IgD-negative memory B cell (primary cell): ENCODE measurements at regions not wholly inside any gene's neighbourhood (a gene's known extent, or its start where the extent isn't known, plus 50 kb on each side); places are given as distances from the start of the nearest gene placed in this dataset.

ENCODE experiments used
- H3K27ac Mint-ChIP-seq, 3 donors: one replicate each; pipeline ENCODE4 v1.8.0; 2020 to 2022; ENCODE audit warnings: mild to moderate bottlenecking in 3 of 3, mixed read lengths in 3 of 3, moderate library complexity in 1 of 3
- H3K27me3 Mint-ChIP-seq: one replicate; pipeline ENCODE4 v1.8.0; 2021; ENCODE audit warnings: mixed read lengths
- H3K36me3 Mint-ChIP-seq: one replicate; pipeline ENCODE4 v1.8.0; 2020; ENCODE audit warnings: mild to moderate bottlenecking, mixed read lengths
- H3K4me1 Mint-ChIP-seq, 3 donors: one replicate each; pipeline ENCODE4 v1.8.0; 2020 to 2022; ENCODE audit warnings: mixed read lengths in 3 of 3, mild to moderate bottlenecking in 1 of 3
- H3K4me3 Mint-ChIP-seq, 4 donors: one replicate each; pipeline ENCODE4 v1.8.0; 2020 to 2022; ENCODE audit warnings: mild to moderate bottlenecking in 4 of 4, mixed read lengths in 4 of 4, moderate library complexity in 3 of 4
- H3K9me3 Mint-ChIP-seq, 3 donors: one replicate each; pipeline ENCODE4 v1.8.0; 2020 to 2021; ENCODE audit warnings: mixed read lengths in 3 of 3, mild to moderate bottlenecking in 1 of 3

DNA sequence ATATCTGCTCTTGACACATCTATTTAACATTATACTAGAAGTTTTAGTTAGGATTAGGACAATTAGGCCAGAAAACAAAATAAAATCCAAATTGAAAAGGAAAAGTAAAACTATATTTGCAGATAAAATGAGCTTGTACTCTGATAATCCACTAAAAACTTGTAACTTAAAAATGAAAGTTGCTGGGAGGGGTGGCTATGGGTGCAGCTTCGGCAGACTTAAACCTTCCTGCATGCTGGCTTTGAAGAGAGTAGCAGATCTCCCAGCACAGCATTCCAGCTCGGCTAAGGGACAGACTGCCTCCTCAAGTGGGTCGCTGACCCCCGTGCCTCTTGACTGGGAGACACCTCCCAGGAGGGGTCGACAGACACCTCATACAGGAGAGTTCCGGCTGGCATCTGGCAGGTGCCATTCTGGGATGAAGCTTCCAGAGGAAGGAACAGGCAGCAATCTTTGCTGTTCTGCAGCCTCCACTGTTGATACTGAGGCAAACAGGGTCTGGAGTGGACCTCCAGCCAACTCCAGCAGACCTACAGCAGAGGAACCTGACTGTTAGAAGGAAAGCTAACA, 2379.9 kb downstream of the ARAP2 start:
- Mint-ChIP-seq H3K27me3 (no peaks in the 10 kb centered on the region), H3K9me3 (peaks cover 5 to 14% (median 9%) of the 10 kb centered on the region in 3 donors), H3K4me3 (no peak overlapping the region), H3K27ac (no peak overlapping the region), H3K4me1 (no peaks in the 10 kb centered on the region), H3K36me3 (peaks cover 1% of the 10 kb centered on the region)

DNA sequence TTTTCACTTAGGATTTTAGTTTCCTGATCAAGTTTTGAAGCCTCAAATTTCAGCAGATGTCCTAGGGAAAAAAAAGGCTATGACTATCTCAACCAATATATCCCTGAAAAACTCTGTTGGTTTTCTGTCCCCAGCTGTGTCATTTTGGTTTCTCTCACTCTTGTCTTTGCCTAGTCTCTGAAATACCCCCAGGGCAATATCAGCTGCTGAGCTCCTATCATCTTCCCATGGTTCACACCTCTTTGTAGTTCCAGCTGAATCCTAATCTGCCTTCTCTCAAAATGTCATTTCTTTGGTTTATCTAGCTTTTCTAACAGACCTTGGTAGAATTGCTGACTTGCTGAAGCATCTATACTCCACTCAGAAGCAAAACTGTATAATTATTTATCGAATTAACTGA, 2370.5 kb downstream of the ARAP2 start:
- H3K9me3 Mint-ChIP-seq = peaks cover 2 to 24% (median 8%) of the 10 kb centered on the region in 3 donors
- H3K27me3 Mint-ChIP-seq = no peaks in the 10 kb centered on the region
- no peaks in the 10 kb centered on the region for H3K4me1 Mint-ChIP-seq
- no peak overlapping the region for H3K4me3 Mint-ChIP-seq
- H3K36me3 Mint-ChIP-seq = no peaks in the 10 kb centered on the region
- no peak overlapping the region for H3K27ac Mint-ChIP-seq

DNA sequence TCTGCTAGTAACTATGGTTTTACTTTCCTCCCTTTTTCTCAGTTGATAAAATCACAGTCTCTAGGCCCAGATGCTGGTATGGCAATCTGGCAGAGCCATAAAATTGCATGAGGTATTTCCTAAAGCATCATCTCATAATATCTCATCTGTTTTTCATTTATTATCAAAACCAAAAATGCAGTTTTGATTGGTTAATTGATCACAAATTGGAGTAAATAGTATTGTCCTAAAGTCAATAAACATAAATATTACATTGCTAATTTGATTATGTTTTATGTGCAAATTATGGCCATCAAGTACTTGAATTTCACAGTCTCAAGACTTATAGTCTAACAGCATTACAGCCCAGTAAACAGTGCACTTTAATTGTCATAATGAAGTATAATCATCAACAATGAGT, 2365.6 kb downstream of the ARAP2 start:
- Mint-ChIP-seq H3K4me1 (no peaks in the 10 kb centered on the region), H3K9me3 (peaks cover 0 to 17% (median 9%) of the 10 kb centered on the region in 3 donors)

DNA sequence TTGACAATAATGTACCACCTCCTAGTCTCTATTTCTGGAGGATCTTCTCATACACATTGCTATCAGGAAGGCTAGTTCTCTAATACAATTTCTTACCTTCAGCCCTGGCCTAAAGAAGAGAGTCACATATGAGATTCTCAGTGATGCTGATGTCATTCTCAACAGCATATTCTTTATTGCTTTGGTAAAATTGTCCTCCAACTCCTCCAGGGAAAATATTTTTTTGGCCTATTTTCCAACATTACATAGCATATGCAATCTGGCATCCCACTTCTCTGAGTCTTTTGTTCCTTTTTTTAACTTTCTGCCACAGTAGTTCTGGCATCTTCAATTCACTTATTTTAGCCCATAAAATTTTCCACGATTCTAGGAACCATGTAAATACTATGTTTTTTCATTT, 2363.1 kb downstream of the ARAP2 start:
- H3K36me3 Mint-ChIP-seq = no peaks in the 10 kb centered on the region
- H3K4me1 Mint-ChIP-seq = no peaks in the 10 kb centered on the region
- no peak overlapping the region for H3K27ac Mint-ChIP-seq
- no peak overlapping the region for H3K4me3 Mint-ChIP-seq
- peaks cover 0 to 8% (median 6%) of the 10 kb centered on the region in 3 donors for H3K9me3 Mint-ChIP-seq
- H3K27me3 Mint-ChIP-seq = no peaks in the 10 kb centered on the region

More for the DNA sequence above, 2365.6 kb downstream of the ARAP2 start:
- Mint-ChIP-seq H3K4me3 (no peak overlapping the region), H3K36me3 (no peaks in the 10 kb centered on the region), H3K27me3 (no peaks in the 10 kb centered on the region), H3K27ac (no peak overlapping the region)

DNA sequence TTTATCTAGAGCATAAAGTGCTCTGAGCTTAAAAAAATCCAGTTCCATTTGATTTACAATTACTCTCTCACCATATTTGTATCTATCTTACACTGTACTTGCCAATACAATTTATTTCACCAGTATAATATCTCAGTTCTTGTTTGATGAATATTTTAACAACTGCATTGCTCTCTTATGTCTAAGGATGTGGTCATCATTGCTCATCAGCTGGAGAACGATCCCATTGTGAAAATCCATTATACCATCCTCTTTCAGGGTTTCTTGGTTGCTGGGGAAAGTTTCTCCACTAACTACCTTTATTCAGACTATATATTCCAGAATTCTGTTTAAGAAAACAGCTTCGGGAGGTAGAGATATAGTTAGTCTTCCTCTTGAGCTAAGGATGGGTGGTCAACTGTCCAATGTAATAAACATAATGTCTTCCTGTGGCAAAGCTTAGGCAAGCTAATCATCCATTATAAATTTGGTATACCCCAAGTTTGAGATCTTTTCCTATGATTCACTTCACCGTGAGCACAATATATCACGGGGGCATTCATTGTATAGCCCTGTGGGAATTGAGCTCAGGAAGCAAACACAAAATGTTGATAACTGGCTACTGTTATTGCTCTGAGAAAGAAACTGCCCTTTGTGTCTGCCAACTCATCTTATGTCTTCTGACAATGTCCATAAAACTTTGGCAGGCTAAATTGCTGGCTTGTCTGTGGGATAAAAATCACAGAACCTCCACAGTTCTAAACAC, 2361.9 kb downstream of the ARAP2 start:
- no peaks in the 10 kb centered on the region for H3K27me3 Mint-ChIP-seq
- H3K36me3 Mint-ChIP-seq = no peaks in the 10 kb centered on the region
- no peak overlapping the region for H3K27ac Mint-ChIP-seq
- H3K9me3 Mint-ChIP-seq = peaks cover 0 to 5% (median 3%) of the 10 kb centered on the region in 3 donors
- H3K4me1 Mint-ChIP-seq = no peaks in the 10 kb centered on the region
- H3K4me3 Mint-ChIP-seq = no peak overlapping the region

DNA sequence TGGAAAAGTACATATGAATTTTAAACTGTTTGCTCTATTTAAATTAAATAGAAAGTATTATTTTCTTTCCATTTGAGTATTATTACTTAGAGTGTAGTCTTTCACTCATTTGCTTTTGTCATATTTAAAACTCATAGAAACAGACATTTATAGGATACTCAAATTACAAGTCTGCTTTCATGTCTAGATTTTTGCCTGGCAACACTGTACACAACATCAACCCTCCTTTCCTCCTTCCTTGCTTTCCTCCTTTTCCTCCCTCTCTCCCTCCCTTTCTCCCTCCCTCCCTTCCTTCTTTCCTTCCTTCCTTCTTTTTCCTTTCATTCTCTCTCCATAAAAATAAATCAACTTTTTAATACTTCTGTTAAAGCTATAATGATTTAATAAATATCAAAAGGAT, 2361.2 kb downstream of the ARAP2 start:
- Mint-ChIP-seq H3K27ac (no peak overlapping the region), H3K9me3 (peaks cover 0 to 4% (median 3%) of the 10 kb centered on the region in 3 donors), H3K4me3 (no peak overlapping the region), H3K4me1 (no peaks in the 10 kb centered on the region), H3K36me3 (no peaks in the 10 kb centered on the region), H3K27me3 (no peaks in the 10 kb centered on the region)

DNA sequence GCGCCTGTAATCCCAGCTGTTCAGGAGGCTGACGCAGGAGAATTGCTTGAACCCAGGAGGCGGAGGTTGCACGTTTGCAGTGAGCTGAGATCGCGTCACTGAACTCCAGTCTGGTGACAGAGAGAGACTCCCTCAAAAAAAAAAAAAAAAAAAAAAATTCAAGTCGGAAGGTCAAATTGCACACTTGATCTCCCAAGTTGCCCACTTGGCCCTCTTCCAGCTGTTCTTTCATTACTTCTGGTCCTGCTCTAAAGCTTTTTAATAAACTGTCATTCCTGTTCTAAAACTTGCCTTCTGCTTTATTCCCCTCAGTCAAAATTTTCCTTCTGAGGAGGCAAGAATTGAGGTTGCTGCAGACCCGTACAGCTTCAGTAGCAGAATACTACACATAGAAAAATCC, 2358.0 kb downstream of the ARAP2 start:
- Mint-ChIP-seq H3K9me3 (peaks cover 0 to 4% (median 0%) of the 10 kb centered on the region in 3 donors), H3K27me3 (no peaks in the 10 kb centered on the region), H3K4me3 (no peak overlapping the region), H3K4me1 (no peaks in the 10 kb centered on the region), H3K36me3 (no peaks in the 10 kb centered on the region), H3K27ac (no peak overlapping the region)

DNA sequence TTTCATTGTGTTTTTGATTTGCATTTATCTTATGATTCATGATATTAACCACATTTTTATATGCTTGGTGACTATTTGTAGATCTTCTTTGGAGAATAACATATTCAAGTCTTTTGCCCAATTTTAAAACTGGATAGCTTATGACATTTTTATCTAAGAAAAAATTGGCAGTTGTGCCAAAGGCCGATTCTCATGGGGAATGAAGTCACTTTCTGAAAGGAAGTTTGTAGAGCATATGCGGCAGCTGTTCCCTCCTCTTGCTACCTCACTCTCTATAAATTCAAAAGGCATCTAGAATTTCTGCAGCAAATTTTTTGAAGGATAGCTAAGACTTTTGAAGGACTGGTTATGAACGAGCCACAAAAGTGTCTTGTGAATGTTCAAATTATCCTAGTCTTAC, 2353.5 kb downstream of the ARAP2 start:
- Mint-ChIP-seq H3K4me1 (no peaks in the 10 kb centered on the region), H3K9me3 (peaks cover 0 to 4% (median 3%) of the 10 kb centered on the region in 3 donors), H3K27ac (no peak overlapping the region), H3K36me3 (no peaks in the 10 kb centered on the region), H3K27me3 (no peaks in the 10 kb centered on the region), H3K4me3 (no peak overlapping the region)

DNA sequence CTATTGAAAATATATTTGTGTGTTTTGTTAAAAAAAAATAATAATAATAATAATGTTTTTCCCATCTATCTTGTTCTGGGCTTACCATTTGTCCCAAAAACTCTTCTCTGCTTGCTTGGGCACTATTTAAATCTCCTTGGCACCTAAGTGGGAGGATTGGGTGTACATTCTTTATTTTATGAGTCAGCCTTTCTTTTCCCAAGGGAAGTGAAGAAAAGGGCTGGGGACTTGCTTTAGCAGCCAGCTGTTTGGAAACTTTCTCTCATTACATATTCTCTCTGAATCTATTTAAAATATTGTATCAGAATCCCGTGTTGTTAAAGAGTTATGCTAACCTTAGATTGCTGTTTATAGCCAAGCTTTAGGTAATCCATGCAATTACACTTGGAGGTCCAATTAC, 2332.4 kb downstream of the ARAP2 start:
- Mint-ChIP-seq H3K4me3 (no peak overlapping the region), H3K36me3 (no peaks in the 10 kb centered on the region), H3K27me3 (no peaks in the 10 kb centered on the region), H3K27ac (no peak overlapping the region), H3K4me1 (no peaks in the 10 kb centered on the region), H3K9me3 (peaks cover 0 to 10% (median 4%) of the 10 kb centered on the region in 3 donors)

DNA sequence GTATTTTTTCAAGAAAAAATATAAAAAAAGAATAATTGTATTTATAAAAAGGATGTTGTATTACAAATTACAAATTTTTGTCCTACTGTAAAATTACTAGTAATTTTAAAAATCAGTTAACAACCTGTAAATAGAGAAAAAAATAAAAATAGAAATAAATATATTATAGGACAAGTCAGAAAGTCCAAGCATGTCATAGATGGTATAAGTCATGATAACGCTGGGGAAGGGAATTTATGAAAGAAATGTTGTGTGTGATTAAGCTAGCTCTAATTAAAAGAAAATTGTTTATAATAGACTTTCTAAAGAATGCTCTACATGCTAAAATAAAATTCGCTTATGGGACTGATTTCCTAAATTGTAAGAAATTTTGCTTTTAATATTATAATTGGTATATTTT, 2329.9 kb downstream of the ARAP2 start:
- H3K27ac Mint-ChIP-seq = no peak overlapping the region
- no peak overlapping the region for H3K4me3 Mint-ChIP-seq
- H3K27me3 Mint-ChIP-seq = no peaks in the 10 kb centered on the region
- H3K9me3 Mint-ChIP-seq = peaks cover 2 to 6% (median 4%) of the 10 kb centered on the region in 3 donors
- H3K4me1 Mint-ChIP-seq = no peaks in the 10 kb centered on the region
- H3K36me3 Mint-ChIP-seq = no peaks in the 10 kb centered on the region

DNA sequence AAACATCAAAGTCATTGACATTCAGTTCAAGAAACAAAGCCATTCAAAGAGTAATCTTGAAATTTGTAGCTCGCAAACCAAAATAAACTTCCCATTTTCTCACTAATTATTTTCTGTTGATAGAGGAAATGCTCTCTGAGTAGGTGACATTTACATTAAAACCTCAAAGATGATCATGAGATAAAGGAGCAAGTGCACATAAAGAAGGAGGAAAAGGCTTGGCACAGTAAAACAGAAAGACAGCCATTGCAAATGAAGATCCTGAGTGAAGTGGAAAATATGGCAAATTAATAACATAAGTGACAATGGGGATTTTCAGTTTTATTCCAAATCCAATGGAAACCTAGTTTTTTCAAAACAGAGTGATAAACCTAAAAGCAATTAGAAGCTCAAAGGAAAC, 2320.8 kb downstream of the ARAP2 start:
- H3K27me3 Mint-ChIP-seq = no peaks in the 10 kb centered on the region
- peaks cover 6 to 16% (median 9%) of the 10 kb centered on the region in 3 donors for H3K9me3 Mint-ChIP-seq

DNA sequence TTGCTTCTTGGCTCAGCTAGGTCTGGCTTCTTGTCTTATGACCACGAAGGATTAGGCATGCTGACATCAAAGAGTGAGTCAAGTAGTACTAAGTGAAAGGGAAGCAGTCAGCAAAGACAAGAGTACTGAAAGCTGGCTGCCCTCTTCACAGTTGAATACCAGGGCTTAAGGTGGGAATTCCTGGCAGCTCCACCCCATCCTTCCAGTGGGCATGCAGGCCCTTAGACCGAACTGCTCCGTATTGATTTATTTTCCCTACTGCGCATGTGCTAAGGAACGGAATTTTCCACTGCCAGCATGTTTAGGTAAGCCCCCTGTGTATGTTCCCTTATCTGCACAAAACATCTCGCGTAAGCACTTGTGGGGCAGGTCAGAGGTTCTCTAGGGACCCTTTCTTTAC, 2320.1 kb downstream of the ARAP2 start:
- H3K36me3 Mint-ChIP-seq = no peaks in the 10 kb centered on the region
- peaks cover 6 to 16% (median 8%) of the 10 kb centered on the region in 3 donors for H3K9me3 Mint-ChIP-seq
- H3K4me1 Mint-ChIP-seq = no peaks in the 10 kb centered on the region

More for the DNA sequence above, 2320.8 kb downstream of the ARAP2 start:
- H3K36me3 Mint-ChIP-seq = no peaks in the 10 kb centered on the region
- no peaks in the 10 kb centered on the region for H3K4me1 Mint-ChIP-seq
- no peak overlapping the region for H3K4me3 Mint-ChIP-seq
- H3K27ac Mint-ChIP-seq = no peak overlapping the region

DNA sequence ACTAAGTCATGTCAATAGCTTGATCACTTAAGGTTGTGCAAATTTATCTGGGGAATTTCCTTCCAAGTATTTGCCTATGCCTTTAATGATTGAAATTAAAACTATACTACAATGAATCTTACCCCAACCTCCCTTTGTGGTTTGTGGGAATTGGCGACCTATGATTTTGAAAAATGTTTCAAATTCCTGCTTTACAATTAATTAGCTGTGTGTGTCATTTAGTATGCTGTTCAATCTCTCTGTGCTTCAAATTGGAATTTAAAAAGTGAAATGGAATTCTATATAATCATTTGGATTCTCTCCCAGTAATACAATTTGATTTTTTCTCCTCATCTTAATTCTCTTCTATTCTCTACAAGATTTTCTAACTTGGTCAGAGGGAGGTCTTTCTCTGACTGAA, 2319.5 kb downstream of the ARAP2 start:
- Mint-ChIP-seq H3K9me3 (peaks cover 4 to 12% (median 6%) of the 10 kb centered on the region in 3 donors), H3K36me3 (no peaks in the 10 kb centered on the region), H3K27me3 (no peaks in the 10 kb centered on the region), H3K27ac (no peak overlapping the region), H3K4me1 (no peaks in the 10 kb centered on the region), H3K4me3 (no peak overlapping the region)

More for the DNA sequence above, 2320.1 kb downstream of the ARAP2 start:
- H3K27ac Mint-ChIP-seq = no peak overlapping the region
- H3K4me3 Mint-ChIP-seq = no peak overlapping the region
- no peaks in the 10 kb centered on the region for H3K27me3 Mint-ChIP-seq

DNA sequence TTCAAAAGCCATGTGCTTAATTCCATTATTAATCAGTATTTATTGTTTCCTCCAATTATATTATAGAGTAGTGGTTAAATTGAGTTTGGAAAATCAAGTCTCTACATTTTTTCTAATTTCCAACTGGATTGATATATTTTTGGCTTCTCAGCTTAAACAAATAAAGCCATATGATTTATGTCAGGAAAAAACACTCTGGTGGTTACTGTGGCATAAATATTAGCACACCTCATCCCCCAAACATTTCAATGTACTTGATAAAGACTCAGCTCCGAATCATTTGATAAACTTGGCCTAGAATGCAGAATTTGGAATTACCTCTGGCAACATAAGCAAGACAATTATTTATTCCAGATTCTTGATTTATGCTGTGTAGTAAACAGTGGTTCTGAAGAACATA, 2313.8 kb downstream of the ARAP2 start:
- no peaks in the 10 kb centered on the region for H3K4me1 Mint-ChIP-seq
- H3K4me3 Mint-ChIP-seq = no peak overlapping the region
- H3K27ac Mint-ChIP-seq = no peak overlapping the region
- H3K9me3 Mint-ChIP-seq = peaks cover 0 to 7% (median 2%) of the 10 kb centered on the region in 3 donors
- H3K36me3 Mint-ChIP-seq = no peaks in the 10 kb centered on the region
- H3K27me3 Mint-ChIP-seq = no peaks in the 10 kb centered on the region

DNA sequence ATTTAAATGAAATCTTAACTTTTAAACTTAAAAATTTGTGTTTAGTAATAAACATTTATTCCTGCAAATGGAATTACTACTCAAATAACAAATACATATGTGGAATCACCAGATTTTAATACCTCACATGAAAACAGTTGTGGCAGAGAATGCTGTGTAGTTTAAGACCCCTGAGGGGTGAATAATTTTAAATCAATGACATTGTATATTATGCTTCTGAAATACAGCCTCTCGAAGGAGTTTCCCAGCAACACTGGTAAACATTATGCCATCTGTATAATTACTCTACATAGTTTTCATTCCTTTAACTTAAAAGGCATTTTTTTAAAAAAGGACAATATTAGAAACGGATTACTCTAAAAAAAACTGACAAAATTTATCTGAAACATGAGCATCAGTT, 2313.3 kb downstream of the ARAP2 start:
- Mint-ChIP-seq H3K27me3 (no peaks in the 10 kb centered on the region), H3K36me3 (no peaks in the 10 kb centered on the region), H3K27ac (no peak overlapping the region)

DNA sequence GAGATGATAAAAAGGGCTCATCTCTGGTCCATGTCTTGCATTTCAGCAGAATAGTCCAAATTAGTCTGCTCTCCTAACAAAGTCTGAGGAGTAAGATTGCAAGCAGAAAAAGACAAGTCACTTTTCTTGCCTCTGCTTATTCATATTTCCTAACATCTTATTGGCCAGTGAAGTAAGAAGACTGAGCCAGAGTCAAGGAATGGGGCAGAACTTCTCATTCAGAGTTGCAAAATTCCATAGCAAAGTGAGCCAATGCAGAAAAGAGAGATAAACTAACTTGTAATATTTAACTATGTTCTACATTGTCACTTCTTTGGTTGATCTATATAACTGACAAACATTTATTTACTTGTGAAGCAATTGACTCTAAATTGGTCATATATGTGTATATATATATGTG, 2304.0 kb downstream of the ARAP2 start:
- H3K4me3 Mint-ChIP-seq = no peak overlapping the region
- peaks cover 0 to 9% (median 0%) of the 10 kb centered on the region in 3 donors for H3K9me3 Mint-ChIP-seq
- no peaks in the 10 kb centered on the region for H3K36me3 Mint-ChIP-seq
- no peak overlapping the region for H3K27ac Mint-ChIP-seq
- H3K4me1 Mint-ChIP-seq = no peaks in the 10 kb centered on the region
- no peaks in the 10 kb centered on the region for H3K27me3 Mint-ChIP-seq

More for the DNA sequence above, 2313.3 kb downstream of the ARAP2 start:
- H3K4me3 Mint-ChIP-seq = no peak overlapping the region
- H3K4me1 Mint-ChIP-seq = no peaks in the 10 kb centered on the region
- peaks cover 0 to 7% (median 2%) of the 10 kb centered on the region in 3 donors for H3K9me3 Mint-ChIP-seq
